HCT116 (cell line): ENCODE measurements at regions not wholly inside any gene's neighbourhood (a gene's known extent, or its start where the extent isn't known, plus 50 kb on each side); places are given as distances from the start of the nearest gene placed in this dataset.

Experiments used
- ATAC-seq: fragments of 200-7000 bp; cut with Tn5 transposase; 2 replicates; pipeline ENCODE4 v1.9.1; 2020; ENCODE audit warnings: mild to moderate bottlenecking, moderate library complexity
- BruUV-seq: library from RNA; stranded (reverse); fragments of 400-500 nt; replicated peaks from 2 replicates; lab custom pipeline; 2021; lab: Mats Ljungman, UMichigan
- CTCF ChIA-PET: fragments of 300-600 bp; sonication (Branson Sonifier 250); formaldehyde crosslinking; loops from one replicate; lab custom pipeline; 2021; ENCODE audit warnings: antibody characterized with exemption; lab: Charles Lee
- POLR2A ChIA-PET: fragments of 300-600, 350-600 bp; sonication (Branson Sonifier 250); formaldehyde crosslinking; loops from one replicate; lab custom pipeline; 2021; ENCODE audit warnings: antibody characterized with exemption; lab: Charles Lee
- RAD21 ChIA-PET, 2 experiments: fragments of 300-600 bp; sonication (Branson Sonifier 250); formaldehyde crosslinking; loops; one replicate each; lab custom pipeline; 2023; ENCODE audit warnings: low total read pairs in 2 of 2; ENCODE audit not compliant: uncharacterized antibody in 2 of 2, unreplicated experiment in 2 of 2, low non-redundant PET in 1 of 2; lab: Charles Lee
- DNase-seq: peaks from one replicate; pipeline ENCODE4 v3.0.0-alpha.2; 2010; ENCODE audit warnings: low read depth, low spot score
- H2AFZ ChIP-seq: fragments of 200-600 bp; shearing (Covaris generic), sonication (generic); 2 replicates; pipeline ENCODE4 v1.6.1; 2017; ENCODE audit warnings: low read depth, mixed run types, mixed read lengths, antibody characterized with exemption, low read length; ENCODE audit not compliant: poor library complexity, severe bottlenecking
- H3K27ac ChIP-seq: 2 replicates; pipeline ENCODE4 v1.5.1; 2012; ENCODE audit warnings: low read depth, low read length
- H3K27me3 ChIP-seq: fragments of 200-600 bp; sonication (generic); 2 replicates; pipeline ENCODE4 v1.6.1; 2016; ENCODE audit warnings: mixed run types, low read length, mixed read lengths; ENCODE audit not compliant: insufficient read depth
- H3K36me3 ChIP-seq, 2 experiments: fragments of 200-500 bp in 1 of 2; fragments of 200-600 bp in 1 of 2; sonication (Bioruptor generic) in 1 of 2; sonication (generic) in 1 of 2; 2 replicates each; pipeline versions ENCODE4 v1.5.1 to v1.6.1; 2014 to 2016; ENCODE audit warnings: low read length in 2 of 2, inconsistent platforms in 1 of 2, mixed read lengths in 1 of 2, mixed run types in 1 of 2; ENCODE audit not compliant: insufficient read depth in 2 of 2, control insufficient read depth in 1 of 2
- H3K4me1 ChIP-seq, 2 experiments: fragments of 200-600 bp in 1 of 2; sonication (generic) in 1 of 2; 2 replicates each; pipeline versions ENCODE4 v1.5.1 to v1.6.1; 2012 to 2017; ENCODE audit warnings: low read length in 2 of 2, inconsistent platforms in 1 of 2, mild to moderate bottlenecking in 1 of 2, mixed read lengths in 1 of 2, mixed run types in 1 of 2, moderate library complexity in 1 of 2; ENCODE audit not compliant: insufficient read depth in 2 of 2, control insufficient read depth in 1 of 2
- H3K4me2 ChIP-seq: fragments of 200-600 bp; sonication (generic); 2 replicates; pipeline ENCODE4 v1.6.1; 2017; ENCODE audit warnings: mixed run types, low read length, mixed read lengths
- H3K4me3 ChIP-seq, 2 experiments: fragments of 200-600 bp in 1 of 2; sonication (generic) in 1 of 2; replicated peaks in 1 of 2; 2 replicates each; pipeline ENCODE4 v1.5.1; 2011 to 2016; ENCODE audit warnings: low read length in 2 of 2, control low read depth in 1 of 2, low read depth in 1 of 2, mild to moderate bottlenecking in 1 of 2, mixed read lengths in 1 of 2, mixed run types in 1 of 2
- H3K79me2 ChIP-seq: fragments of 200-600 bp; sonication (generic); 2 replicates; pipeline ENCODE4 v1.6.1; 2017; ENCODE audit warnings: mild to moderate bottlenecking, mixed run types, low read length, moderate library complexity, mixed read lengths; ENCODE audit not compliant: insufficient read depth
- H3K9ac ChIP-seq: fragments of 200-600 bp; sonication (generic); 2 replicates; pipeline ENCODE4 v1.6.1; 2016; ENCODE audit warnings: low read length, mixed read lengths
- H3K9me2 ChIP-seq: fragments of 200-600 bp; sonication (generic), shearing (Covaris generic); 2 replicates; pipeline ENCODE4 v1.6.1; 2017; ENCODE audit warnings: mixed run types, mild to moderate bottlenecking, moderate library complexity; ENCODE audit not compliant: insufficient read depth
- H3K9me3 ChIP-seq, 2 experiments: fragments of 200-500 bp in 1 of 2; fragments of 200-600 bp in 1 of 2; sonication (Bioruptor generic) in 1 of 2; sonication (generic) in 1 of 2; 2 replicates each; pipeline ENCODE4 v1.6.1; 2014 to 2017; ENCODE audit warnings: low read length in 2 of 2, mixed read lengths in 2 of 2, inconsistent platforms in 1 of 2, low read depth in 1 of 2, mild to moderate bottlenecking in 1 of 2, mixed run types in 1 of 2, moderate library complexity in 1 of 2; ENCODE audit not compliant: control insufficient read depth in 1 of 2, insufficient read depth in 1 of 2
- H4K20me1 ChIP-seq: fragments of 200-600 bp; sonication (generic), shearing (Covaris generic); 2 replicates; pipeline ENCODE4 v1.6.1; 2017; ENCODE audit warnings: mixed run types, mild to moderate bottlenecking, moderate library complexity; ENCODE audit not compliant: insufficient read depth
- EZH2 ChIP-seq: fragments of 200-600 bp; sonication (generic); IDR thresholded peaks from 2 replicates; pipeline ENCODE4 v1.6.1; 2017; ENCODE audit warnings: antibody characterized with exemption, mixed run types
- JUND ChIP-seq: IDR thresholded peaks from 2 replicates; pipeline ENCODE4 v1.6.1; 2012
- POLR2AphosphoS5 ChIP-seq: IDR thresholded peaks from 2 replicates; pipeline ENCODE4 v1.6.1; 2011; ENCODE audit warnings: mild to moderate bottlenecking, low read depth, low read length, moderate library complexity
- TCF7L2 ChIP-seq: IDR thresholded peaks from 2 replicates; pipeline ENCODE4 v1.7.0; 2011; ENCODE audit warnings: borderline replicate concordance, inconsistent platforms; ENCODE audit not compliant: insufficient read depth, insufficient read length; ENCODE audit errors: extremely low read depth
- ZNF274 ChIP-seq: fragments of 200-500 bp; sonication (Bioruptor generic); IDR thresholded peaks from 2 replicates; pipeline ENCODE4 v1.6.1; 2014; ENCODE audit warnings: mild to moderate bottlenecking, low read depth, low read length, inconsistent platforms
- intact Hi-C: fragments of 100-400 bp; cut with micrococcal nuclease; formaldehyde crosslinking; loops from 2 replicates; pipeline ENCODE4 v1.10.0; 2022
- TF ChIP-seq, protein P1 (sequence below), 3 experiments: fragments of 200-600 bp in 1 of 3; sonication (generic) in 1 of 3; IDR thresholded peaks in 2 of 3; conservative IDR thresholded peaks in 1 of 3; 2 replicates each; pipeline ENCODE4 v1.5.1; 2012 to 2017; ENCODE audit warnings: low read depth in 2 of 3, low read length in 2 of 3, antibody characterized with exemption in 1 of 3, borderline replicate concordance in 1 of 3, control low read depth in 1 of 3, mild to moderate bottlenecking in 1 of 3, mixed read lengths in 1 of 3, mixed run types in 1 of 3, moderate library complexity in 1 of 3; ENCODE audit not compliant: insufficient read depth in 1 of 3
- TF ChIP-seq, protein P2 (sequence below): IDR thresholded peaks from 2 replicates; pipeline ENCODE4 v1.6.1; 2011; ENCODE audit warnings: mild to moderate bottlenecking, low read length, moderate library complexity; ENCODE audit not compliant: insufficient replicate concordance; ENCODE audit errors: extremely low read depth

DNA sequence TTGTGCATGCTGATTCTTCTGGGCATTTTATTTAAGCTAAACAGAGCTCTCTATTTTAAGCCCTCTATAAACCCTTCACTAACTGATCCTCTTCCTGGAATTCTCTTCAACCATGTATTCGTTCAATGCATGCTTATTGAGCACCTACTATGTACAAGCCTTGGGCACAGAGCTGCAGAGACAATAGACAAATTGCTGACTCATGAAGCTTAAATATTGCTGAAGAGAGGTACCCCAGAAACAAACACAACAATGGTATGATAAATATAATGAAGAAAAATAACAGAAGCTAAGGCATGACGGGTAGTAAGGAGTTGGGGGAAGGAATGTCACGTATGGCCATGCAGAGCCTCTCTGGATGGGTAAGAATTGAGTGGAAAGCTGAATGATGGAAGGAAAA lies 222.2 kb downstream of the PPARGC1A start:
- intact Hi-C loops, result no loop called here
- POLR2A ChIA-PET, result no interaction called here
- Histone ChIP-seq H3K27ac (no peak overlapping the region), H3K4me1 (no peaks in the 10 kb centered on the region), H3K9me3 (peaks cover 6 to 20% of the 10 kb centered on the region in 2 experiments; a peak in 2 of 4 replicates)
- TF ChIP-seq TCF7L2, result no peak
- TF ChIP-seq, all 23 proteins: peak for 0
- Histone ChIP-seq H2AFZ (no peak overlapping the region), H4K20me1 (no peaks in the 10 kb centered on the region), H3K9ac (no peak overlapping the region), H3K27me3 (no peaks in the 10 kb centered on the region), H3K4me3 (no peak overlapping the region), H3K9me2 (no peaks in the 10 kb centered on the region), H3K79me2 (no peaks in the 10 kb centered on the region), H3K36me3 (no peaks in the 10 kb centered on the region), H3K4me2 (no peak overlapping the region)
- ChIA-PET RAD21 (no interaction called here), CTCF (no interaction called here)
- DNase-seq (no peak), ATAC-seq (no peak)
- BruUV-seq, result no TSS peak

DNA sequence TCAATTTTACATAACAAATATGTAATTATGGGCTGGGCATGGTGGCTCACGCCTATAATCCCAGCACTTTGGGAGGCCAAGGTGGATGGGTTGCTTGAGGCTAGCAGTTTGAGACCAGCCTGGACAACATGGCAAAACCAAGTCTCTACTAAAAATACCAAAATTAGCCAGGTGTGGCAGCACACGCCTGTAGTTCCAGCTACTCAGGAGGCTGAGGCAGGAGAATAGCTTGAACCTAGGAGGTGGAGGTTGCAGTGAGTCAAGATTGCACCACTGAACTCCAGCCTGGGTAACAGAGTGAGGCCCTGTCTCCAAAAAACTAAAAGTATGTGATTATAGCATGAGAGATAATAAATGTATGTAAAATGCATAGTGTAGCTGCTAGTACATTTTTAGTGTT lies 229.0 kb downstream of the PPARGC1A start:
- H3K27me3 ChIP-seq, result no peaks in the 10 kb centered on the region
- no peak for ATAC-seq
- no peak overlapping the region for H2AFZ ChIP-seq
- H3K4me1 ChIP-seq, result no peaks in the 10 kb centered on the region
- no peaks in the 10 kb centered on the region for H3K9me2 ChIP-seq
- intact Hi-C loops, result no loop called here
- H3K36me3 ChIP-seq, result no peaks in the 10 kb centered on the region
- ChIA-PET CTCF (no interaction called here), POLR2A (no interaction called here), RAD21 (no interaction called here)
- DNase-seq, result no peak
- no peak overlapping the region for H3K4me2 ChIP-seq
- no peaks in the 10 kb centered on the region for H3K79me2 ChIP-seq
- H3K9ac ChIP-seq, result no peak overlapping the region
- no peak overlapping the region for H3K4me3 ChIP-seq
- H4K20me1 ChIP-seq, result no peaks in the 10 kb centered on the region
- no peak overlapping the region for H3K27ac ChIP-seq
- TF ChIP-seq, protein P1, sequence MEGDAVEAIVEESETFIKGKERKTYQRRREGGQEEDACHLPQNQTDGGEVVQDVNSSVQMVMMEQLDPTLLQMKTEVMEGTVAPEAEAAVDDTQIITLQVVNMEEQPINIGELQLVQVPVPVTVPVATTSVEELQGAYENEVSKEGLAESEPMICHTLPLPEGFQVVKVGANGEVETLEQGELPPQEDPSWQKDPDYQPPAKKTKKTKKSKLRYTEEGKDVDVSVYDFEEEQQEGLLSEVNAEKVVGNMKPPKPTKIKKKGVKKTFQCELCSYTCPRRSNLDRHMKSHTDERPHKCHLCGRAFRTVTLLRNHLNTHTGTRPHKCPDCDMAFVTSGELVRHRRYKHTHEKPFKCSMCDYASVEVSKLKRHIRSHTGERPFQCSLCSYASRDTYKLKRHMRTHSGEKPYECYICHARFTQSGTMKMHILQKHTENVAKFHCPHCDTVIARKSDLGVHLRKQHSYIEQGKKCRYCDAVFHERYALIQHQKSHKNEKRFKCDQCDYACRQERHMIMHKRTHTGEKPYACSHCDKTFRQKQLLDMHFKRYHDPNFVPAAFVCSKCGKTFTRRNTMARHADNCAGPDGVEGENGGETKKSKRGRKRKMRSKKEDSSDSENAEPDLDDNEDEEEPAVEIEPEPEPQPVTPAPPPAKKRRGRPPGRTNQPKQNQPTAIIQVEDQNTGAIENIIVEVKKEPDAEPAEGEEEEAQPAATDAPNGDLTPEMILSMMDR (IDR thresholded peaks at IDR 0.05 in 2 of 3, conservative IDR thresholded peaks at IDR 0.05 in 1 of 3; ENCODE audit: borderline replicate concordance in 1 of 3, insufficient read depth in 1 of 3, low read depth in 2 of 3, low read length in 2 of 3), result no peak
- TF ChIP-seq EZH2 (no peak), ZNF274 (no peak), JUND (no peak), POLR2AphosphoS5 (no peak)
- TF ChIP-seq, protein P2, sequence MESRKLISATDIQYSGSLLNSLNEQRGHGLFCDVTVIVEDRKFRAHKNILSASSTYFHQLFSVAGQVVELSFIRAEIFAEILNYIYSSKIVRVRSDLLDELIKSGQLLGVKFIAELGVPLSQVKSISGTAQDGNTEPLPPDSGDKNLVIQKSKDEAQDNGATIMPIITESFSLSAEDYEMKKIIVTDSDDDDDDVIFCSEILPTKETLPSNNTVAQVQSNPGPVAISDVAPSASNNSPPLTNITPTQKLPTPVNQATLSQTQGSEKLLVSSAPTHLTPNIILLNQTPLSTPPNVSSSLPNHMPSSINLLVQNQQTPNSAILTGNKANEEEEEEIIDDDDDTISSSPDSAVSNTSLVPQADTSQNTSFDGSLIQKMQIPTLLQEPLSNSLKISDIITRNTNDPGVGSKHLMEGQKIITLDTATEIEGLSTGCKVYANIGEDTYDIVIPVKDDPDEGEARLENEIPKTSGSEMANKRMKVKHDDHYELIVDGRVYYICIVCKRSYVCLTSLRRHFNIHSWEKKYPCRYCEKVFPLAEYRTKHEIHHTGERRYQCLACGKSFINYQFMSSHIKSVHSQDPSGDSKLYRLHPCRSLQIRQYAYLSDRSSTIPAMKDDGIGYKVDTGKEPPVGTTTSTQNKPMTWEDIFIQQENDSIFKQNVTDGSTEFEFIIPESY, result no peak
- no TSS peak for BruUV-seq
- H3K9me3 ChIP-seq, result peaks cover 6 to 9% of the 10 kb centered on the region in 2 experiments; a peak in 2 of 4 replicates
